GM23338 (cell line): ENCODE measurements at regions not wholly inside any gene's neighbourhood (a gene's known extent, or its start where the extent isn't known, plus 50 kb on each side); places are given as distances from the start of the nearest gene placed in this dataset.

Source experiments
- ATAC-seq: fragments of 200-7000 bp; cut with Tn5 transposase; 3 replicates; pipeline ENCODE4 v1.9.1; 2020
- DNase-seq: peaks from one replicate; pipeline ENCODE4 v3.0.0-alpha.2; 2015; ENCODE audit warnings: low spot score
- H2AFZ ChIP-seq: fragments of 200-600 bp; sonication (generic); 2 replicates; pipeline ENCODE4 v1.8.0; 2016; ENCODE audit warnings: antibody characterized with exemption, mild to moderate bottlenecking, moderate library complexity
- H3F3A ChIP-seq: fragments of 200-600 bp; sonication (generic); replicated peaks from 2 replicates; pipeline ENCODE4 v1.8.0; 2017; ENCODE audit warnings: antibody characterized with exemption, mixed run types, low read depth
- H3K27ac ChIP-seq: fragments of 200-600 bp; sonication (generic); 2 replicates; pipeline ENCODE4 v1.6.1; 2016; ENCODE audit warnings: low read depth
- H3K27me3 ChIP-seq: fragments of 200-600 bp; sonication (generic); 2 replicates; pipeline ENCODE4 v1.8.0; 2016; ENCODE audit warnings: mild to moderate bottlenecking, mixed run types, moderate library complexity; ENCODE audit not compliant: insufficient read depth
- H3K36me3 ChIP-seq: fragments of 200-600 bp; sonication (generic); 2 replicates; pipeline ENCODE4 v1.8.0; 2016; ENCODE audit warnings: mild to moderate bottlenecking; ENCODE audit not compliant: insufficient read depth
- H3K4me1 ChIP-seq: fragments of 200-600 bp; sonication (generic); 2 replicates; pipeline ENCODE4 v1.8.0; 2016; ENCODE audit warnings: mild to moderate bottlenecking, moderate library complexity; ENCODE audit not compliant: insufficient read depth
- H3K4me2 ChIP-seq: fragments of 200-600 bp; sonication (generic); 2 replicates; pipeline ENCODE4 v1.7.1; 2017; ENCODE audit warnings: mixed run types
- H3K4me3 ChIP-seq: fragments of 200-600 bp; sonication (generic); 2 replicates; pipeline ENCODE4 v1.6.1; 2016; ENCODE audit warnings: mixed run types
- H3K79me2 ChIP-seq: fragments of 200-600 bp; sonication (generic); replicated peaks from 2 replicates; pipeline ENCODE4 v1.8.0; 2017; ENCODE audit warnings: mild to moderate bottlenecking; ENCODE audit not compliant: insufficient read depth
- H3K9me2 ChIP-seq: fragments of 200-600 bp; sonication (generic); 2 replicates; pipeline ENCODE4 v1.8.0; 2017; ENCODE audit not compliant: insufficient read depth
- H4K20me1 ChIP-seq: fragments of 200-600 bp; sonication (generic); replicated peaks from 2 replicates; pipeline ENCODE4 v1.8.0; 2017; ENCODE audit warnings: mild to moderate bottlenecking; ENCODE audit not compliant: insufficient read depth
- H3K27ac Mint-ChIP-seq: 2 replicates; pipeline ENCODE4 v1.8.0; 2020; ENCODE audit warnings: inconsistent platforms, mild to moderate bottlenecking, moderate library complexity, mixed read lengths
- H3K27me3 Mint-ChIP-seq: 3 replicates; pipeline ENCODE4 v1.8.0; 2022; ENCODE audit warnings: low read depth, mild to moderate bottlenecking, moderate library complexity, mixed read lengths, inconsistent platforms; ENCODE audit not compliant: insufficient read depth, poor library complexity
- H3K36me3 Mint-ChIP-seq: 3 replicates; pipeline ENCODE4 v1.8.0; 2021; ENCODE audit warnings: low read depth, mild to moderate bottlenecking, inconsistent platforms, moderate library complexity, mixed read lengths
- H3K4me1 Mint-ChIP-seq: 3 replicates; pipeline ENCODE4 v1.8.0; 2020; ENCODE audit warnings: mild to moderate bottlenecking, inconsistent platforms, mixed read lengths
- H3K4me3 Mint-ChIP-seq: 3 replicates; pipeline ENCODE4 v1.8.0; 2021; ENCODE audit warnings: moderate library complexity, mild to moderate bottlenecking, inconsistent platforms, mixed read lengths
- H3K9me3 Mint-ChIP-seq: 3 replicates; pipeline ENCODE4 v1.8.0; 2020; ENCODE audit warnings: moderate library complexity, mild to moderate bottlenecking, inconsistent platforms, mixed read lengths
- CREB1 ChIP-seq: fragments of 250-450 bp; sonication (Bioruptor Pico); IDR thresholded peaks from 2 replicates; pipeline ENCODE4 v1.5.0; 2020; ENCODE audit warnings: low read depth, mild to moderate bottlenecking, moderate library complexity
- EZH2 ChIP-seq: fragments of 200-600 bp; sonication (generic); IDR thresholded peaks from one replicate; pipeline ENCODE4 v1.8.0; 2017; ENCODE audit warnings: antibody characterized with exemption, mild to moderate bottlenecking, low read depth; ENCODE audit not compliant: unreplicated experiment
- EZH2phosphoT487 ChIP-seq: fragments of 200-600 bp; sonication (generic); IDR thresholded peaks from one replicate; pipeline ENCODE4 v1.8.1; 2018; ENCODE audit warnings: antibody characterized with exemption; ENCODE audit not compliant: unreplicated experiment
- JUNB ChIP-seq: IDR thresholded peaks from one replicate; pipeline ENCODE4 v1.6.1; 2016; ENCODE audit warnings: antibody characterized with exemption; ENCODE audit not compliant: unreplicated experiment
- NANOG ChIP-seq: IDR thresholded peaks from 2 replicates; pipeline ENCODE4 v1.6.1; 2016; ENCODE audit warnings: antibody characterized with exemption, borderline replicate concordance
- POLR2AphosphoS5 ChIP-seq: IDR thresholded peaks from 2 replicates; pipeline ENCODE4 v1.6.1; 2016; ENCODE audit warnings: antibody characterized with exemption, low read depth
- STAT1 ChIP-seq: IDR thresholded peaks from one replicate; pipeline ENCODE4 v1.6.1; 2016; ENCODE audit warnings: antibody characterized with exemption; ENCODE audit not compliant: unreplicated experiment
- ZNF114 ChIP-seq: fragments of 250-450 bp; sonication (Bioruptor Pico); IDR thresholded peaks from 2 replicates; pipeline ENCODE4 v1.5.0; 2020; ENCODE audit warnings: mild to moderate bottlenecking, moderate library complexity
- ZNF331 ChIP-seq: fragments of 250-450 bp; sonication (Bioruptor Pico); IDR thresholded peaks from 2 replicates; pipeline ENCODE4 v1.5.0; 2020; ENCODE audit warnings: low read depth, mild to moderate bottlenecking, moderate library complexity
- TF ChIP-seq, protein P1 (sequence below): fragments of 250-450 bp; sonication (Bioruptor Pico); IDR thresholded peaks from 2 replicates; pipeline ENCODE4 v1.5.0; 2020; ENCODE audit warnings: mild to moderate bottlenecking, moderate library complexity
- TF ChIP-seq, protein P2 (sequence below): IDR thresholded peaks from one replicate; pipeline ENCODE4 v1.6.1; 2018; ENCODE audit warnings: antibody characterized with exemption; ENCODE audit not compliant: unreplicated experiment
- TF ChIP-seq, protein P3 (sequence below), 2 experiments: fragments of 200-600 bp in 1 of 2; sonication (generic) in 1 of 2; conservative IDR thresholded peaks; 2 replicates each; pipeline versions ENCODE4 v1.5.1 to v1.6.1; 2016 to 2017; ENCODE audit warnings: antibody characterized with exemption in 2 of 2, low read depth in 2 of 2, mild to moderate bottlenecking in 2 of 2, moderate library complexity in 1 of 2
- TF ChIP-seq, protein P4 (sequence below): IDR thresholded peaks from 2 replicates; pipeline ENCODE4 v1.6.1; 2016; ENCODE audit warnings: antibody characterized with exemption

DNA sequence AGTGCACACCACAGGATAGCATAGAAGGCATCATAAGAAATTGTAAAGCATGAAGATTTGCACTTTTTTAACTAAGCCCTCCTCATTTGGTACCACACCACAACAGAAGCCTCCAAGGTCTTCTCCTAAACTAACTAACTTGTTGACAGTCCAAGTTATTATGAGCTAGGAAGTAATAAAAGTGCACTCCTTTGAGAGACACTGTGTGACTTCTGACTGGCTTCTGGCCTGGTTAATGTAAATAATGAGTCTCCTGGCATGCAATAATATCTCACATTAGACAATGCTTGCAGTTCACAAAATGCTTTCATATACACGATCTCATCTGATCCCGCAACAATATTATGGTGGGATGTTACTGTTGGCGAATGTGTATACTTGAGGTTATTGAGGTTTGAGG, 103.9 kb upstream of the SLC24A5 start:
- H3F3A ChIP-seq = no peaks in the 10 kb centered on the region
- TF ChIP-seq, protein P1, sequence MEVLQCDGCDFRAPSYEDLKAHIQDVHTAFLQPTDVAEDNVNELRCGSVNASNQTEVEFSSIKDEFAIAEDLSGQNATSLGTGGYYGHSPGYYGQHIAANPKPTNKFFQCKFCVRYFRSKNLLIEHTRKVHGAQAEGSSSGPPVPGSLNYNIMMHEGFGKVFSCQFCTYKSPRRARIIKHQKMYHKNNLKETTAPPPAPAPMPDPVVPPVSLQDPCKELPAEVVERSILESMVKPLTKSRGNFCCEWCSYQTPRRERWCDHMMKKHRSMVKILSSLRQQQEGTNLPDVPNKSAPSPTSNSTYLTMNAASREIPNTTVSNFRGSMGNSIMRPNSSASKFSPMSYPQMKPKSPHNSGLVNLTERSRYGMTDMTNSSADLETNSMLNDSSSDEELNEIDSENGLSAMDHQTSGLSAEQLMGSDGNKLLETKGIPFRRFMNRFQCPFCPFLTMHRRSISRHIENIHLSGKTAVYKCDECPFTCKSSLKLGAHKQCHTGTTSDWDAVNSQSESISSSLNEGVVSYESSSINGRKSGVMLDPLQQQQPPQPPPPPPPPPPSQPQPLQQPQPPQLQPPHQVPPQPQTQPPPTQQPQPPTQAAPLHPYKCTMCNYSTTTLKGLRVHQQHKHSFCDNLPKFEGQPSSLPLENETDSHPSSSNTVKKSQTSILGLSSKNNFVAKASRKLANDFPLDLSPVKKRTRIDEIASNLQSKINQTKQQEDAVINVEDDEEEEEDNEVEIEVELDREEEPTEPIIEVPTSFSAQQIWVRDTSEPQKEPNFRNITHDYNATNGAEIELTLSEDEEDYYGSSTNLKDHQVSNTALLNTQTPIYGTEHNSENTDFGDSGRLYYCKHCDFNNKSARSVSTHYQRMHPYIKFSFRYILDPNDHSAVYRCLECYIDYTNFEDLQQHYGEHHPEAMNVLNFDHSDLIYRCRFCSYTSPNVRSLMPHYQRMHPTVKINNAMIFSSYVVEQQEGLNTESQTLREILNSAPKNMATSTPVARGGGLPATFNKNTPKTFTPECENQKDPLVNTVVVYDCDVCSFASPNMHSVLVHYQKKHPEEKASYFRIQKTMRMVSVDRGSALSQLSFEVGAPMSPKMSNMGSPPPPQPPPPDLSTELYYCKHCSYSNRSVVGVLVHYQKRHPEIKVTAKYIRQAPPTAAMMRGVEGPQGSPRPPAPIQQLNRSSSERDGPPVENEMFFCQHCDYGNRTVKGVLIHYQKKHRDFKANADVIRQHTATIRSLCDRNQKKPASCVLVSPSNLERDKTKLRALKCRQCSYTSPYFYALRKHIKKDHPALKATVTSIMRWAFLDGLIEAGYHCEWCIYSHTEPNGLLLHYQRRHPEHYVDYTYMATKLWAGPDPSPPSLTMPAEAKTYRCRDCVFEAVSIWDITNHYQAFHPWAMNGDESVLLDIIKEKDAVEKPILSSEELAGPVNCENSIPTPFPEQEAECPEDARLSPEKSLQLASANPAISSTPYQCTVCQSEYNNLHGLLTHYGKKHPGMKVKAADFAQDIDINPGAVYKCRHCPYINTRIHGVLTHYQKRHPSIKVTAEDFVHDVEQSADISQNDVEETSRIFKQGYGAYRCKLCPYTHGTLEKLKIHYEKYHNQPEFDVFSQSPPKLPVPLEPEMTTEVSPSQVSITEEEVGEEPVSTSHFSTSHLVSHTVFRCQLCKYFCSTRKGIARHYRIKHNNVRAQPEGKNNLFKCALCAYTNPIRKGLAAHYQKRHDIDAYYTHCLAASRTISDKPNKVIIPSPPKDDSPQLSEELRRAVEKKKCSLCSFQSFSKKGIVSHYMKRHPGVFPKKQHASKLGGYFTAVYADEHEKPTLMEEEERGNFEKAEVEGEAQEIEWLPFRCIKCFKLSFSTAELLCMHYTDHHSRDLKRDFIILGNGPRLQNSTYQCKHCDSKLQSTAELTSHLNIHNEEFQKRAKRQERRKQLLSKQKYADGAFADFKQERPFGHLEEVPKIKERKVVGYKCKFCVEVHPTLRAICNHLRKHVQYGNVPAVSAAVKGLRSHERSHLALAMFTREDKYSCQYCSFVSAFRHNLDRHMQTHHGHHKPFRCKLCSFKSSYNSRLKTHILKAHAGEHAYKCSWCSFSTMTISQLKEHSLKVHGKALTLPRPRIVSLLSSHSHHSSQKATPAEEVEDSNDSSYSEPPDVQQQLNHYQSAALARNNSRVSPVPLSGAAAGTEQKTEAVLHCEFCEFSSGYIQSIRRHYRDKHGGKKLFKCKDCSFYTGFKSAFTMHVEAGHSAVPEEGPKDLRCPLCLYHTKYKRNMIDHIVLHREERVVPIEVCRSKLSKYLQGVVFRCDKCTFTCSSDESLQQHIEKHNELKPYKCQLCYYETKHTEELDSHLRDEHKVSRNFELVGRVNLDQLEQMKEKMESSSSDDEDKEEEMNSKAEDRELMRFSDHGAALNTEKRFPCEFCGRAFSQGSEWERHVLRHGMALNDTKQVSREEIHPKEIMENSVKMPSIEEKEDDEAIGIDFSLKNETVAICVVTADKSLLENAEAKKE (CRISPR knock-in tag) = no peak
- TF ChIP-seq, protein P2, sequence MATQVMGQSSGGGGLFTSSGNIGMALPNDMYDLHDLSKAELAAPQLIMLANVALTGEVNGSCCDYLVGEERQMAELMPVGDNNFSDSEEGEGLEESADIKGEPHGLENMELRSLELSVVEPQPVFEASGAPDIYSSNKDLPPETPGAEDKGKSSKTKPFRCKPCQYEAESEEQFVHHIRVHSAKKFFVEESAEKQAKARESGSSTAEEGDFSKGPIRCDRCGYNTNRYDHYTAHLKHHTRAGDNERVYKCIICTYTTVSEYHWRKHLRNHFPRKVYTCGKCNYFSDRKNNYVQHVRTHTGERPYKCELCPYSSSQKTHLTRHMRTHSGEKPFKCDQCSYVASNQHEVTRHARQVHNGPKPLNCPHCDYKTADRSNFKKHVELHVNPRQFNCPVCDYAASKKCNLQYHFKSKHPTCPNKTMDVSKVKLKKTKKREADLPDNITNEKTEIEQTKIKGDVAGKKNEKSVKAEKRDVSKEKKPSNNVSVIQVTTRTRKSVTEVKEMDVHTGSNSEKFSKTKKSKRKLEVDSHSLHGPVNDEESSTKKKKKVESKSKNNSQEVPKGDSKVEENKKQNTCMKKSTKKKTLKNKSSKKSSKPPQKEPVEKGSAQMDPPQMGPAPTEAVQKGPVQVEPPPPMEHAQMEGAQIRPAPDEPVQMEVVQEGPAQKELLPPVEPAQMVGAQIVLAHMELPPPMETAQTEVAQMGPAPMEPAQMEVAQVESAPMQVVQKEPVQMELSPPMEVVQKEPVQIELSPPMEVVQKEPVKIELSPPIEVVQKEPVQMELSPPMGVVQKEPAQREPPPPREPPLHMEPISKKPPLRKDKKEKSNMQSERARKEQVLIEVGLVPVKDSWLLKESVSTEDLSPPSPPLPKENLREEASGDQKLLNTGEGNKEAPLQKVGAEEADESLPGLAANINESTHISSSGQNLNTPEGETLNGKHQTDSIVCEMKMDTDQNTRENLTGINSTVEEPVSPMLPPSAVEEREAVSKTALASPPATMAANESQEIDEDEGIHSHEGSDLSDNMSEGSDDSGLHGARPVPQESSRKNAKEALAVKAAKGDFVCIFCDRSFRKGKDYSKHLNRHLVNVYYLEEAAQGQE = no peak
- no peak for TF ChIP-seq CREB1 (CRISPR knock-in tag)
- TF ChIP-seq, protein P3, sequence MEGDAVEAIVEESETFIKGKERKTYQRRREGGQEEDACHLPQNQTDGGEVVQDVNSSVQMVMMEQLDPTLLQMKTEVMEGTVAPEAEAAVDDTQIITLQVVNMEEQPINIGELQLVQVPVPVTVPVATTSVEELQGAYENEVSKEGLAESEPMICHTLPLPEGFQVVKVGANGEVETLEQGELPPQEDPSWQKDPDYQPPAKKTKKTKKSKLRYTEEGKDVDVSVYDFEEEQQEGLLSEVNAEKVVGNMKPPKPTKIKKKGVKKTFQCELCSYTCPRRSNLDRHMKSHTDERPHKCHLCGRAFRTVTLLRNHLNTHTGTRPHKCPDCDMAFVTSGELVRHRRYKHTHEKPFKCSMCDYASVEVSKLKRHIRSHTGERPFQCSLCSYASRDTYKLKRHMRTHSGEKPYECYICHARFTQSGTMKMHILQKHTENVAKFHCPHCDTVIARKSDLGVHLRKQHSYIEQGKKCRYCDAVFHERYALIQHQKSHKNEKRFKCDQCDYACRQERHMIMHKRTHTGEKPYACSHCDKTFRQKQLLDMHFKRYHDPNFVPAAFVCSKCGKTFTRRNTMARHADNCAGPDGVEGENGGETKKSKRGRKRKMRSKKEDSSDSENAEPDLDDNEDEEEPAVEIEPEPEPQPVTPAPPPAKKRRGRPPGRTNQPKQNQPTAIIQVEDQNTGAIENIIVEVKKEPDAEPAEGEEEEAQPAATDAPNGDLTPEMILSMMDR (conservative IDR thresholded peaks at IDR 0.05; ENCODE audit: low read depth in 2 of 2) = no peak
- no peak for TF ChIP-seq STAT1
- no peak for TF ChIP-seq ZNF331 (CRISPR knock-in tag)
- no peak for TF ChIP-seq ZNF114 (CRISPR knock-in tag)
- TF ChIP-seq JUNB = no peak
- TF ChIP-seq EZH2phosphoT487 = no peak
- TF ChIP-seq EZH2 = no peak
- TF ChIP-seq, protein P4, sequence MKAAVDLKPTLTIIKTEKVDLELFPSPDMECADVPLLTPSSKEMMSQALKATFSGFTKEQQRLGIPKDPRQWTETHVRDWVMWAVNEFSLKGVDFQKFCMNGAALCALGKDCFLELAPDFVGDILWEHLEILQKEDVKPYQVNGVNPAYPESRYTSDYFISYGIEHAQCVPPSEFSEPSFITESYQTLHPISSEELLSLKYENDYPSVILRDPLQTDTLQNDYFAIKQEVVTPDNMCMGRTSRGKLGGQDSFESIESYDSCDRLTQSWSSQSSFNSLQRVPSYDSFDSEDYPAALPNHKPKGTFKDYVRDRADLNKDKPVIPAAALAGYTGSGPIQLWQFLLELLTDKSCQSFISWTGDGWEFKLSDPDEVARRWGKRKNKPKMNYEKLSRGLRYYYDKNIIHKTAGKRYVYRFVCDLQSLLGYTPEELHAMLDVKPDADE = no peak
- no peak for TF ChIP-seq NANOG
- no peak for TF ChIP-seq POLR2AphosphoS5
- Mint-ChIP-seq H3K27ac (no peak overlapping the region), H3K36me3 (no peaks in the 10 kb centered on the region), H3K9me3 (no peaks in the 10 kb centered on the region), H3K4me1 (peaks cover 5% of the 10 kb centered on the region; the same call in 1 of the 3 replicates), H3K27me3 (no peaks in the 10 kb centered on the region), H3K4me3 (no peak overlapping the region)
- H2AFZ ChIP-seq = no peak overlapping the region
- H3K4me1 ChIP-seq = no peaks in the 10 kb centered on the region
- ATAC-seq (no peak), DNase-seq (no peak)
- no peaks in the 10 kb centered on the region for H3K27me3 ChIP-seq
- H3K27ac ChIP-seq = no peak overlapping the region
- 0 out of 2 replicates have a peak, but pooled peaks cover 6% of the 10 kb centered on the region for H3K9me2 ChIP-seq
- no peak overlapping the region for H3K4me3 ChIP-seq
- no peaks in the 10 kb centered on the region for H3K79me2 ChIP-seq
- H3K36me3 ChIP-seq = no peaks in the 10 kb centered on the region
- H3K4me2 ChIP-seq = no peak overlapping the region
- no peaks in the 10 kb centered on the region for H4K20me1 ChIP-seq
